Endothelial cell of umbilical vein (primary cell): ENCODE measurements at regions not wholly inside any gene's neighbourhood (a gene's known extent, or its start where the extent isn't known, plus 50 kb on each side); places are given as distances from the start of the nearest gene placed in this dataset.

Experiments
- BruUV-seq: library from RNA; stranded (reverse); fragments of 400-500 nt; replicated peaks from 2 replicates; lab custom pipeline; 2021; lab: Mats Ljungman, UMichigan
- CTCF ChIA-PET: fragments of 300-600, 350-600 bp; sonication (Branson Sonifier 250); formaldehyde crosslinking; loops from one replicate; lab custom pipeline; 2021; ENCODE audit warnings: antibody characterized with exemption, inconsistent platforms; lab: Charles Lee
- POLR2A ChIA-PET: fragments of 300-600, 350-600 bp; sonication (Branson Sonifier 250); formaldehyde crosslinking; loops from one replicate; lab custom pipeline; 2021; ENCODE audit warnings: antibody characterized with exemption, inconsistent platforms; lab: Charles Lee
- DNase-seq: peaks from one replicate; pipeline ENCODE4 v3.0.0-alpha.2; 2011; ENCODE audit warnings: low read depth, low spot score
- FAIRE-seq: peaks from 2 replicates; lab custom pipeline; 2011; peaks lifted over from hg19 to GRCh38; lab: Jason Lieb, UNC
- H2AFZ ChIP-seq: 2 replicates; pipeline ENCODE4 v1.6.0; 2012; ENCODE audit warnings: low read depth, low read length, control low read depth, inconsistent platforms
- H3K27ac ChIP-seq: 2 replicates; pipeline ENCODE4 v1.5.1; 2011; ENCODE audit warnings: low read depth, mild to moderate bottlenecking, control low read depth, low read length, moderate library complexity; ENCODE audit not compliant: insufficient read depth
- H3K27me3 ChIP-seq, 2 experiments: 2 replicates each; pipeline versions ENCODE4 v1.6.0 to v1.6.1; 2011; ENCODE audit warnings: low read length in 2 of 2, mixed read lengths in 1 of 2; ENCODE audit not compliant: control insufficient read depth in 2 of 2, insufficient read depth in 2 of 2
- H3K36me3 ChIP-seq, 2 experiments: 2 replicates in 1 of 2; 3 replicates in 1 of 2; pipeline ENCODE4 v1.5.1; 2011; ENCODE audit warnings: low read length in 2 of 2, mild to moderate bottlenecking in 1 of 2, moderate library complexity in 1 of 2; ENCODE audit not compliant: control insufficient read depth in 2 of 2, insufficient read depth in 2 of 2; ENCODE audit errors: extremely low read depth in 1 of 2
- H3K4me1 ChIP-seq: 3 replicates; pipeline ENCODE4 v1.5.1; 2011; ENCODE audit warnings: mild to moderate bottlenecking, low read length; ENCODE audit not compliant: control insufficient read depth, insufficient read depth; ENCODE audit errors: extremely low read depth
- H3K4me2 ChIP-seq: 2 replicates; pipeline ENCODE4 v1.6.1; 2011; ENCODE audit warnings: low read length, control low read depth, mixed read lengths; ENCODE audit not compliant: insufficient read depth
- H3K4me3 ChIP-seq, 3 experiments: fragments of 200-600 bp in 1 of 3; sonication (generic), shearing (Covaris generic) in 1 of 3; replicated peaks in 1 of 3; 2 replicates each; pipeline ENCODE4 v1.5.1; 2011 to 2016; ENCODE audit warnings: control low read depth in 3 of 3, low read length in 3 of 3, mild to moderate bottlenecking in 2 of 3, inconsistent platforms in 1 of 3, low read depth in 1 of 3, moderate library complexity in 1 of 3; ENCODE audit not compliant: insufficient read depth in 1 of 3
- H3K79me2 ChIP-seq: 2 replicates; pipeline ENCODE4 v1.6.0; 2012; ENCODE audit warnings: low read length, inconsistent platforms; ENCODE audit not compliant: control insufficient read depth, insufficient read depth
- H3K9ac ChIP-seq: replicated peaks from 2 replicates; pipeline ENCODE3; 2011; ENCODE audit warnings: low read length, control low read depth; ENCODE audit not compliant: insufficient read depth; ENCODE audit errors: extremely low read depth
- H3K9me1 ChIP-seq: replicated peaks from 3 replicates; pipeline ENCODE4 v1.6.0; 2011; ENCODE audit warnings: mild to moderate bottlenecking, low read length; ENCODE audit not compliant: control insufficient read depth, insufficient read depth; ENCODE audit errors: extremely low read depth
- H3K9me3 ChIP-seq: replicated peaks from 2 replicates; pipeline ENCODE4 v1.5.1; 2012; ENCODE audit warnings: low read length, inconsistent platforms; ENCODE audit not compliant: control insufficient read depth, insufficient read depth
- H4K20me1 ChIP-seq: replicated peaks from 2 replicates; pipeline ENCODE3; 2011; ENCODE audit warnings: mild to moderate bottlenecking, low read length; ENCODE audit not compliant: control insufficient read depth, insufficient read depth; ENCODE audit errors: extremely low read depth
- EZH2 ChIP-seq: IDR thresholded peaks from 2 replicates; pipeline ENCODE4 v1.6.1; 2012; ENCODE audit warnings: borderline replicate concordance, low read depth, mild to moderate bottlenecking, moderate library complexity, low read length, inconsistent platforms; ENCODE audit not compliant: severe bottlenecking
- FOS ChIP-seq: IDR thresholded peaks from 2 replicates; pipeline ENCODE4 v1.6.1; 2011; ENCODE audit warnings: mild to moderate bottlenecking, low read length, moderate library complexity, borderline replicate concordance; ENCODE audit not compliant: insufficient read depth
- GATA2 ChIP-seq: IDR thresholded peaks from 2 replicates; pipeline ENCODE4 v1.7.0; 2011; ENCODE audit warnings: low read depth, mild to moderate bottlenecking, moderate library complexity, mixed read lengths, low read length; ENCODE audit not compliant: insufficient read length, insufficient read depth
- JUN ChIP-seq: IDR thresholded peaks from 2 replicates; pipeline ENCODE4 v1.6.1; 2011; ENCODE audit warnings: borderline replicate concordance, low read depth; ENCODE audit not compliant: insufficient read length, insufficient read depth
- MYC ChIP-seq: IDR thresholded peaks from one replicate; pipeline ENCODE4 v1.6.1; 2011; ENCODE audit warnings: mild to moderate bottlenecking, low read depth, low read length
- POLR2A ChIP-seq: IDR thresholded peaks from 2 replicates; pipeline ENCODE4 v1.6.1; 2012; ENCODE audit warnings: low read depth, mild to moderate bottlenecking, control low read depth, low read length
- dilution Hi-C: fragments of 300-500 bp; cut with MboI; formaldehyde crosslinking; loops from one replicate; pipeline ENCODE4 v1.15.0; 2019; ENCODE audit warnings: low sequenced_read_pairs; ENCODE audit not compliant: extremely low pct_ligation_motif_present
- intact Hi-C: fragments of 100-400 bp; cut with micrococcal nuclease; formaldehyde crosslinking; loops from one replicate; pipeline ENCODE4 v1.10.0; 2022
- TF ChIP-seq, protein P1 (sequence below), 2 donors: IDR thresholded peaks; 1 replicate in 1 of 2; 2 replicates in 1 of 2; pipeline ENCODE4 v1.5.1; 2011; ENCODE audit warnings: low read length in 2 of 2, mild to moderate bottlenecking in 2 of 2, moderate library complexity in 2 of 2, control low read depth in 1 of 2, inconsistent platforms in 1 of 2, low read depth in 1 of 2; ENCODE audit not compliant: insufficient read depth in 1 of 2; ENCODE audit errors: extremely low read depth in 1 of 2
- TF ChIP-seq, protein P2 (sequence below): IDR thresholded peaks from 2 replicates; pipeline ENCODE4 v1.6.1; 2011; ENCODE audit not compliant: insufficient read depth, insufficient read length

DNA sequence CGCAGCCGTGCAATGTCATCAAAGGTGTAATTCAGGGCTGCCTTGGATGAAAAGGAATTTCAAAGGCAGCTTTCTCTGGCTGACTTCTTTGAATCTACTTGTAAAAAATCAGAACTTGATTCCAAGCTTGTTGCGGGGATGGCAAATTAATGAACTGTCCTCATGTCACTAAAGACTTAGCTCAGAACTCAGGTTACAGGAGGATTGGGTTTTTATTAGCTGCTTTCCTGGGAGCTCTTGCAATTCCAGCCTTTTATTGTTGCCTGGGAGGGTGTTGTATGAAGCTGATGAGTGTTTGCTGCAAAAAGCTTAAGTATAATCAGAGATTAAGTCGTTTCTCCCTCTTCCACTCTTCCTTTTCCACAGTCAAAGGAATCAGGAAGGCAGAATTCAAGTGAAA lies 113.0 kb upstream of the CDH4 start:
- no peaks in the 10 kb centered on the region for H4K20me1 ChIP-seq
- H3K9me3 ChIP-seq = no peaks in the 10 kb centered on the region
- no peak overlapping the region for H3K9ac ChIP-seq
- H3K27ac ChIP-seq = no peak overlapping the region
- FAIRE-seq (no peak), DNase-seq (no peak)
- ChIA-PET POLR2A (no interaction called here), CTCF (no interaction called here)
- no peaks in the 10 kb centered on the region for H3K4me1 ChIP-seq
- no peak overlapping the region for H3K4me2 ChIP-seq
- H3K4me3 ChIP-seq = no peak overlapping the region
- no peak overlapping the region for H2AFZ ChIP-seq
- no peaks in the 10 kb centered on the region for H3K27me3 ChIP-seq
- H3K36me3 ChIP-seq = no peaks in the 10 kb centered on the region
- dilution Hi-C loops = no loop called here
- no peaks in the 10 kb centered on the region for H3K9me1 ChIP-seq
- intact Hi-C loops = no loop called here
- BruUV-seq = no TSS peak
- no peak for TF ChIP-seq FOS
- TF ChIP-seq, protein P1, sequence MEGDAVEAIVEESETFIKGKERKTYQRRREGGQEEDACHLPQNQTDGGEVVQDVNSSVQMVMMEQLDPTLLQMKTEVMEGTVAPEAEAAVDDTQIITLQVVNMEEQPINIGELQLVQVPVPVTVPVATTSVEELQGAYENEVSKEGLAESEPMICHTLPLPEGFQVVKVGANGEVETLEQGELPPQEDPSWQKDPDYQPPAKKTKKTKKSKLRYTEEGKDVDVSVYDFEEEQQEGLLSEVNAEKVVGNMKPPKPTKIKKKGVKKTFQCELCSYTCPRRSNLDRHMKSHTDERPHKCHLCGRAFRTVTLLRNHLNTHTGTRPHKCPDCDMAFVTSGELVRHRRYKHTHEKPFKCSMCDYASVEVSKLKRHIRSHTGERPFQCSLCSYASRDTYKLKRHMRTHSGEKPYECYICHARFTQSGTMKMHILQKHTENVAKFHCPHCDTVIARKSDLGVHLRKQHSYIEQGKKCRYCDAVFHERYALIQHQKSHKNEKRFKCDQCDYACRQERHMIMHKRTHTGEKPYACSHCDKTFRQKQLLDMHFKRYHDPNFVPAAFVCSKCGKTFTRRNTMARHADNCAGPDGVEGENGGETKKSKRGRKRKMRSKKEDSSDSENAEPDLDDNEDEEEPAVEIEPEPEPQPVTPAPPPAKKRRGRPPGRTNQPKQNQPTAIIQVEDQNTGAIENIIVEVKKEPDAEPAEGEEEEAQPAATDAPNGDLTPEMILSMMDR (IDR thresholded peaks at IDR 0.05; ENCODE audit: extremely low read depth in 1 of 2, insufficient read depth in 1 of 2, low read depth in 1 of 2, low read length in 2 of 2) = no peak
- H3K79me2 ChIP-seq = no peaks in the 10 kb centered on the region

DNA sequence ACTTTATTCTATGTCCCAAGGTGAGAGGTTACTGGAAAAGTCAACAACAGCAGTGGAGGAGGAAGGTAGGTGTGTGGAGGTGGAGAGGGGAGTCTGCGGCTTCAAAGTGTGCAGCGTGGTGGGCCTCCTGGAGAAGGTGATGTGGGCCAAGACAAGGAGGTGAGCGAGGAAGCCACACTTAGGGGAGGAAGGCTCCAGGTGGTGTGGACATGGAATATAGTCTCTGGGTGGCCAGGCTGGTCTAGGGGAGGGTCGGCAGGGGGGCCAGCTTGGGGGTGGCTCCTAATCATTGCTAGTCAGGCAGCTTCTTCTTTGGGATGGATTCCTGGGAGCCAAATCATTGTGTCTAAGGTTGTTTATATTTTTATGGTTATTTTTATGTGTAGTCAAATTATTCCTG lies 111.5 kb upstream of the CDH4 start:
- no peak overlapping the region for H3K27ac ChIP-seq
- FAIRE-seq (no peak), DNase-seq (no peak)
- ChIA-PET POLR2A (no interaction called here), CTCF (no interaction called here)
- H3K36me3 ChIP-seq = no peaks in the 10 kb centered on the region
- no peak overlapping the region for H3K4me2 ChIP-seq
- intact Hi-C loops = no loop called here
- H3K9me3 ChIP-seq = no peaks in the 10 kb centered on the region
- no peaks in the 10 kb centered on the region for H3K27me3 ChIP-seq
- dilution Hi-C loops = no loop called here
- no peaks in the 10 kb centered on the region for H3K4me1 ChIP-seq
- H3K4me3 ChIP-seq = no peak overlapping the region
- H2AFZ ChIP-seq = no peak overlapping the region
- H3K9me1 ChIP-seq = no peaks in the 10 kb centered on the region
- H3K79me2 ChIP-seq = no peaks in the 10 kb centered on the region
- no peaks in the 10 kb centered on the region for H4K20me1 ChIP-seq
- no TSS peak for BruUV-seq
- TF ChIP-seq MYC (no peak), JUN (no peak), EZH2 (no peak), FOS (no peak), GATA2 (no peak), POLR2A (no peak)
- TF ChIP-seq, protein P2, sequence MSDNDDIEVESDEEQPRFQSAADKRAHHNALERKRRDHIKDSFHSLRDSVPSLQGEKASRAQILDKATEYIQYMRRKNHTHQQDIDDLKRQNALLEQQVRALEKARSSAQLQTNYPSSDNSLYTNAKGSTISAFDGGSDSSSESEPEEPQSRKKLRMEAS = no peak
- TF ChIP-seq, protein P1 (IDR thresholded peaks at IDR 0.05; ENCODE audit: extremely low read depth in 1 of 2, insufficient read depth in 1 of 2, low read depth in 1 of 2, low read length in 2 of 2) = no peak
- no peak overlapping the region for H3K9ac ChIP-seq
